ENCODE measurements at regions not wholly inside any gene's neighbourhood (a gene's known extent, or its start where the extent isn't known, plus 50 kb on each side); places are given as distances from the start of the nearest gene placed in this dataset.

DNA sequence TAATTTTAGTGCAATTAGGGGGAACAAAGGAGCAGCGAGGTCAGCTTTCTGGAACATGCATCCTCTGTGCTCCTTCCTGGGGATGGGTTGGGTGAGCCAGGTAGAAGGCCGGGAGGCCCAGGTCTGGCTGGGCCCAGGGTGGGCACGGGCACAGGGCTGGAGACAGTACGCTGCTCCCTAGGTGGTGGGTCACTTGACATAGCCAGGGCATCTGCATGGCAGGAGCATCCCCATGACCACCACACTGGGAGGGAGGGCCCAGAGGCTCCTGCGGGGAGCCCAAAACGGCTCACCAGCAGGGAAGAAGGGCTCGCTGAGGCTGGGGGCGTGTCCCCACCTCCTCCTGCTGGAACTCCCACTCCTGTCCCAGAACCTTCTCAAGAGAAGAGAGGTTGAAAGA is 216.8 kb downstream of the NXNL2 start:
- Histone ChIP-seq H3K36me3 (ENCODE audit: control insufficient read depth in 2 of 4, insufficient read depth in 4 of 4, low read length in 3 of 4) (no peaks in the 10 kb centered on the region), H3K4ac (replicated peaks; ENCODE audit: insufficient read length, low read depth, low read length) (no peak overlapping the region), H3K23ac (ENCODE audit: insufficient read length) (no peak overlapping the region), H3K4me1 (replicated peaks in 1 of 4; ENCODE audit: control insufficient read depth in 3 of 4, insufficient read depth in 4 of 4, low read length in 3 of 4) (peaks cover 5 to 17% (median 12%) of the 10 kb centered on the region in 4 experiments), H3K4me2 (ENCODE audit: insufficient read depth in 1 of 2, low read depth in 2 of 2, low read length in 2 of 2) (no peak overlapping the region), H4K5ac (ENCODE audit: insufficient read length, low read depth, low read length) (no peak overlapping the region), H4K91ac (replicated peaks; ENCODE audit: insufficient read length, low read length) (no peak overlapping the region), H4K20me1 (replicated peaks in 1 of 2; ENCODE audit: control insufficient read depth in 1 of 2, insufficient read depth in 2 of 2, low read length in 2 of 2) (no peaks in the 10 kb centered on the region), H2AFZ (ENCODE audit: low read length) (no peak overlapping the region), H3K4me3 (ENCODE audit: extremely low read depth in 1 of 4, insufficient read depth in 2 of 4, low read depth in 3 of 4, low read length in 4 of 4) (no peak overlapping the region), H3K9me3 (ENCODE audit: insufficient read depth in 2 of 2, low read depth in 1 of 2, low read length in 1 of 2) (peaks cover 3 to 4% of the 10 kb centered on the region in 2 experiments; a peak in 1 of 4 replicates), H2BK15ac (ENCODE audit: low read length) (no peak overlapping the region), H3K27ac (ENCODE audit: low read depth, low read length) (no peak overlapping the region), H2BK120ac (replicated peaks; ENCODE audit: low read depth, low read length) (no peak overlapping the region), H3K79me2 (ENCODE audit: control insufficient read depth in 1 of 2, insufficient read depth in 2 of 2, low read length in 2 of 2) (no peaks in the 10 kb centered on the region), H3K56ac (replicated peaks; ENCODE audit: insufficient read length, low read depth, low read length) (no peak overlapping the region), H2AK5ac (ENCODE audit: low read depth, low read length) (no peak overlapping the region), H3K23me2 (ENCODE audit: low read depth, low read length) (no peaks in the 10 kb centered on the region), H3K27me3 (replicated peaks in 1 of 4; ENCODE audit: control insufficient read depth in 3 of 4, extremely low read depth in 1 of 4, insufficient read depth in 3 of 4, low read length in 3 of 4) (no peaks in the 10 kb centered on the region), H3K9ac (replicated peaks in 1 of 4; ENCODE audit: extremely low read depth in 1 of 4, low read depth in 3 of 4, low read length in 3 of 4) (no peak overlapping the region), H2BK12ac (ENCODE audit: low read depth, low read length) (no peak overlapping the region), H3K14ac (ENCODE audit: insufficient read length) (no peak overlapping the region), H2BK20ac (ENCODE audit: low read length) (no peak overlapping the region), H3K18ac (ENCODE audit: extremely low read depth, low read length) (no peak overlapping the region), H3K79me1 (ENCODE audit: low read depth, low read length) (no peaks in the 10 kb centered on the region), H2BK5ac (ENCODE audit: low read depth, low read length) (no peak overlapping the region), H4K8ac (ENCODE audit: extremely low read depth, insufficient read depth, low read length) (no peak overlapping the region)
- DNase-seq (ENCODE audit: low read depth in 1 of 2, low spot score in 2 of 2), result no peak
- 93% methylated on average over 8 of the region's 8 CpGs; no CpG with 5 or more reads in 1 of the 2 experiments for WGBS, 2 experiments (ENCODE audit: extremely low coverage in 1 of 2, insufficient coverage in 1 of 2, insufficient read length in 1 of 2, insufficient replicate concordance in 2 of 2, low coverage in 1 of 2, low lambda C conversion rate in 2 of 2, missing lambda C conversion rate in 1 of 2)
- POLR2A ChIA-PET (ENCODE audit: partially characterized antibody), result interaction anchor here (1.0 kb wide), 1 partner anchor 8 kb away, joined by 3 read pairs; no protein-coding TSS in a partner anchor
- FAIRE-seq, result no peak
- CTCF ChIA-PET (ENCODE audit: partially characterized antibody), result no interaction called here
- no peak for TF ChIP-seq CEBPB (IDR thresholded peaks at IDR 0.05; ENCODE audit: low read depth, low read length)
- TF ChIP-seq RXRA (IDR thresholded peaks at IDR 0.05; ENCODE audit: insufficient read depth, low read depth, low read length), result no peak
- no peak for TF ChIP-seq TAF7 (optimal IDR thresholded peaks at IDR 0.05; ENCODE audit: borderline replicate concordance, low read depth, low read length)

All from H1 (cell line).